K562 (cell line): ENCODE measurements at regions not wholly inside any gene's neighbourhood (a gene's known extent, or its start where the extent isn't known, plus 50 kb on each side); places are given as distances from the start of the nearest gene placed in this dataset.
A peak's percentile ranks its signal among the peaks of the same experiment; 100 is the strongest.

Experiments
- ATAC-seq: fragments of 200-7000 bp; cut with Tn5 transposase; 3 replicates; pipeline ENCODE4 v1.9.1; 2020; ENCODE audit warnings: moderate library complexity
- BruUV-seq: library from RNA; stranded (reverse); fragments of 400-500 nt; replicated peaks from 2 replicates; lab custom pipeline; 2021; lab: Mats Ljungman, UMichigan
- CTCF ChIA-PET: fragments of 300-600 bp; formaldehyde crosslinking; extraction: SDS; loops from one replicate; lab custom pipeline; 2021; ENCODE audit warnings: low intra/inter-chr PET ratio; lab: Yijun Ruan, JAX
- POLR2A ChIA-PET: fragments of 300-600, 350-650 bp; sonication (Branson Sonifier 250); formaldehyde crosslinking; extraction: SDS; loops from one replicate; lab custom pipeline; 2021; ENCODE audit warnings: antibody characterized with exemption, inconsistent platforms; lab: Yijun Ruan, JAX
- DNase-seq, 4 experiments: peaks; one replicate each; pipeline versions ENCODE4 v3.0.0 to v3.0.0-alpha.2; 2011 to 2018; ENCODE audit warnings: low spot score in 3 of 4, mixed read lengths in 3 of 4; ENCODE audit errors: extremely low read depth in 1 of 4
- FAIRE-seq: peaks from 2 replicates; lab custom pipeline; 2011; peaks lifted over from hg19 to GRCh38; lab: Jason Lieb, UNC
- H2AFZ ChIP-seq: 2 replicates; pipeline ENCODE4 v1.6.0; 2011; ENCODE audit warnings: low read depth, low read length, control low read depth, inconsistent platforms
- H3K27ac ChIP-seq: fragments of 200-600 bp; 3 replicates; pipeline ENCODE4 v1.8.0; 2011; ENCODE audit warnings: low read depth, mild to moderate bottlenecking, control low read depth, inconsistent platforms, low read length, moderate library complexity, mixed read lengths; ENCODE audit errors: extremely low read depth
- H3K27me3 ChIP-seq, 2 experiments: fragments of 300-600 bp in 1 of 2; 2 replicates in 1 of 2; 3 replicates in 1 of 2; pipeline versions ENCODE4 v1.6.0 to v1.8.0; 2011; ENCODE audit warnings: inconsistent platforms in 2 of 2, low read length in 2 of 2, mild to moderate bottlenecking in 1 of 2, mixed read lengths in 1 of 2, moderate library complexity in 1 of 2; ENCODE audit not compliant: control insufficient read depth in 2 of 2, insufficient read depth in 2 of 2
- H3K36me3 ChIP-seq: fragments of 300-600 bp; 3 replicates; pipeline ENCODE4 v1.8.0; 2011; ENCODE audit warnings: mild to moderate bottlenecking, low read length, inconsistent platforms; ENCODE audit not compliant: control insufficient read depth, insufficient read depth
- H3K4me1 ChIP-seq, 2 experiments: fragments of 200-600 bp in 1 of 2; replicated peaks in 1 of 2; 2 replicates in 1 of 2; 3 replicates in 1 of 2; pipeline versions ENCODE4 v1.5.1 to v1.8.0; 2011; ENCODE audit warnings: inconsistent platforms in 2 of 2, low read length in 2 of 2, mild to moderate bottlenecking in 1 of 2, mixed read lengths in 1 of 2, moderate library complexity in 1 of 2; ENCODE audit not compliant: control insufficient read depth in 2 of 2, insufficient read depth in 2 of 2
- H3K4me2 ChIP-seq: 2 replicates; pipeline ENCODE4 v1.6.1; 2011; ENCODE audit warnings: low read length, control low read depth, inconsistent platforms, mixed read lengths; ENCODE audit not compliant: insufficient read depth
- H3K4me3 ChIP-seq: fragments of 200-600 bp; sonication (generic), shearing (Covaris generic); 2 replicates; pipeline ENCODE4 v1.5.1; 2016; ENCODE audit warnings: control low read depth, inconsistent platforms
- H3K79me2 ChIP-seq: fragments of 200-600 bp; 3 replicates; pipeline ENCODE4 v1.8.0; 2011; ENCODE audit warnings: low read length, inconsistent platforms; ENCODE audit not compliant: control insufficient read depth, insufficient read depth
- H3K9ac ChIP-seq, 2 experiments: 2 replicates each; pipeline versions ENCODE4 v1.6.0 to v1.6.1; 2011; ENCODE audit warnings: low read depth in 2 of 2, low read length in 2 of 2, control low read depth in 1 of 2, inconsistent platforms in 1 of 2, mild to moderate bottlenecking in 1 of 2, mixed read lengths in 1 of 2; ENCODE audit not compliant: insufficient read depth in 1 of 2
- H3K9me1 ChIP-seq: one replicate; pipeline ENCODE4 v1.6.0; 2011; ENCODE audit warnings: inconsistent platforms, mild to moderate bottlenecking, low read length, moderate library complexity; ENCODE audit not compliant: control insufficient read depth, insufficient read depth
- H3K9me3 ChIP-seq: replicated peaks from 2 replicates; pipeline ENCODE4 v1.5.1; 2011; ENCODE audit warnings: low read depth, low read length, inconsistent platforms; ENCODE audit not compliant: control insufficient read depth, insufficient read depth
- H4K20me1 ChIP-seq: replicated peaks from 2 replicates; pipeline ENCODE4 v1.6.1; 2011; ENCODE audit warnings: low read length, inconsistent platforms, mixed read lengths; ENCODE audit not compliant: control insufficient read depth, insufficient read depth
- ARNT ChIP-seq, 2 experiments: fragments of 450-650 bp; IDR thresholded peaks; 2 replicates each; pipeline ENCODE4 v1.6.1; 2016; ENCODE audit warnings: mild to moderate bottlenecking in 1 of 2
- BRD4 ChIP-seq: fragments of 200-600 bp; sonication (generic); IDR thresholded peaks from 2 replicates; pipeline ENCODE4 v1.6.1; 2017; ENCODE audit warnings: inconsistent platforms
- BRD9 ChIP-seq: fragments of 450-650 bp; IDR thresholded peaks from 2 replicates; pipeline ENCODE4 v1.6.1; 2018; ENCODE audit warnings: low read depth; ENCODE audit not compliant: partially characterized antibody
- ESRRA ChIP-seq: fragments of 450-650 bp; IDR thresholded peaks from 2 replicates; pipeline ENCODE4 v1.6.1; 2014; ENCODE audit warnings: low read depth, mild to moderate bottlenecking, moderate library complexity, borderline replicate concordance
- EZH2 ChIP-seq: IDR thresholded peaks from 2 replicates; pipeline ENCODE4 v1.6.1; 2012; ENCODE audit warnings: low read depth, mild to moderate bottlenecking, inconsistent platforms, low read length, borderline replicate concordance
- GTF2E2 ChIP-seq: fragments of 200-800 bp; sonication (Bioruptor generic); IDR thresholded peaks from 2 replicates; pipeline ENCODE4 v1.6.1; 2016; ENCODE audit warnings: missing genetic modification characterization, missing compliant biosample characterization
- HDAC2 ChIP-seq: fragments of 450-650 bp; IDR thresholded peaks from 2 replicates; pipeline ENCODE4 v1.6.1; 2016; ENCODE audit warnings: mild to moderate bottlenecking
- MAFK ChIP-seq: IDR thresholded peaks from 2 replicates; pipeline ENCODE4 v1.6.1; 2011; ENCODE audit warnings: low read length, improper control_type of control experiment
- MTA2 ChIP-seq: fragments of 450-650 bp; IDR thresholded peaks from 2 replicates; pipeline ENCODE4 v1.6.1; 2016; ENCODE audit warnings: low read depth
- NR1H2 ChIP-seq: sonication (generic); formaldehyde crosslinking; IDR thresholded peaks from 2 replicates; pipeline ENCODE4 v1.4.0; 2020; ENCODE audit warnings: mild to moderate bottlenecking, missing genetic modification reagents
- NR3C1 ChIP-seq: sonication (generic); formaldehyde crosslinking; IDR thresholded peaks from 2 replicates; pipeline ENCODE4 v1.8.1; 2022; ENCODE audit warnings: missing genetic modification reagents
- SMARCE1 ChIP-seq: fragments of 450-650 bp; IDR thresholded peaks from 2 replicates; pipeline ENCODE4 v1.7.1; 2016; ENCODE audit warnings: mild to moderate bottlenecking
- ZKSCAN8 ChIP-seq: fragments of 200-800 bp; sonication (Bioruptor generic); IDR thresholded peaks from 2 replicates; pipeline ENCODE4 v1.6.1; 2016; ENCODE audit warnings: missing genetic modification characterization, missing compliant biosample characterization
- ZNF212 ChIP-seq: fragments of 450-650 bp; formaldehyde crosslinking; IDR thresholded peaks from 2 replicates; pipeline ENCODE4 v1.4.0; 2020; ENCODE audit warnings: mild to moderate bottlenecking
- in situ Hi-C: fragments of 300-500 bp; cut with MboI; formaldehyde crosslinking; loops from 4 replicates; pipeline ENCODE4 v1.15.0; 2018; ENCODE audit warnings: inconsistent platforms, mixed read lengths
- intact Hi-C: fragments of 100-400 bp; cut with micrococcal nuclease; formaldehyde crosslinking; loops from 2 replicates; pipeline ENCODE4 v1.14.2; 2022
- TF ChIP-seq, protein P1 (sequence below): fragments of 450-650 bp; IDR thresholded peaks from 2 replicates; pipeline ENCODE4 v1.6.1; 2016; ENCODE audit warnings: borderline replicate concordance
- TF ChIP-seq, protein P2 (sequence below): fragments of 200-800 bp; sonication (Bioruptor generic); IDR thresholded peaks from 2 replicates; pipeline ENCODE4 v1.6.1; 2017; ENCODE audit warnings: missing genetic modification characterization, missing compliant biosample characterization
- TF ChIP-seq, protein P3 (sequence below): sonication (generic); IDR thresholded peaks from 2 replicates; pipeline ENCODE4 v1.6.1; 2016

DNA sequence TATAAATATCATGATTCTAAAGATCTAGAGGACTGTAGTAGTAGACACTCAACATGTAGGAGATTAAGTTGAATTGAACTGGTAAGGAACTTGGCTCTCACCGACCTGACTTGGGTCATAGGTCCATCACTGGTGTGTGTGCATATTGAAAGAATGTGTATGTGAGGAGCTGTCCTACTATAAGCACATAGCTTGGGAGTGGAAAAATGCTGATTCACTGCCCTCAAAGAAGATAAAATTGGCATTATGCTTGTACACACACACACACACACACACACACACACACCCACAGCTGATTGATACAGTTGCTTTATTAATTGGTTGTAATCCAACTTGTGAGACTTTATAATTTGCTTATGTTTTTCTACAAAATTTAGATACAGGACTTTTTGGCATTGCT lies 411.0 kb upstream of the NR2F2 start (continued):
- TF ChIP-seq BRD9 (no peak), NR1H2 (CRISPR knock-in tag) (no peak), SMARCE1 (0 out of 2 replicates have a peak, but pooled peaks have one; percentile 33), MAFK (peak; percentile 68), BRD4 (no peak), ARNT (IDR thresholded peaks at IDR 0.05) (no peak)
- TF ChIP-seq, protein P1, sequence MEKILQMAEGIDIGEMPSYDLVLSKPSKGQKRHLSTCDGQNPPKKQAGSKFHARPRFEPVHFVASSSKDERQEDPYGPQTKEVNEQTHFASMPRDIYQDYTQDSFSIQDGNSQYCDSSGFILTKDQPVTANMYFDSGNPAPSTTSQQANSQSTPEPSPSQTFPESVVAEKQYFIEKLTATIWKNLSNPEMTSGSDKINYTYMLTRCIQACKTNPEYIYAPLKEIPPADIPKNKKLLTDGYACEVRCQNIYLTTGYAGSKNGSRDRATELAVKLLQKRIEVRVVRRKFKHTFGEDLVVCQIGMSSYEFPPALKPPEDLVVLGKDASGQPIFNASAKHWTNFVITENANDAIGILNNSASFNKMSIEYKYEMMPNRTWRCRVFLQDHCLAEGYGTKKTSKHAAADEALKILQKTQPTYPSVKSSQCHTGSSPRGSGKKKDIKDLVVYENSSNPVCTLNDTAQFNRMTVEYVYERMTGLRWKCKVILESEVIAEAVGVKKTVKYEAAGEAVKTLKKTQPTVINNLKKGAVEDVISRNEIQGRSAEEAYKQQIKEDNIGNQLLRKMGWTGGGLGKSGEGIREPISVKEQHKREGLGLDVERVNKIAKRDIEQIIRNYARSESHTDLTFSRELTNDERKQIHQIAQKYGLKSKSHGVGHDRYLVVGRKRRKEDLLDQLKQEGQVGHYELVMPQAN, result no peak
- TF ChIP-seq, protein P2, sequence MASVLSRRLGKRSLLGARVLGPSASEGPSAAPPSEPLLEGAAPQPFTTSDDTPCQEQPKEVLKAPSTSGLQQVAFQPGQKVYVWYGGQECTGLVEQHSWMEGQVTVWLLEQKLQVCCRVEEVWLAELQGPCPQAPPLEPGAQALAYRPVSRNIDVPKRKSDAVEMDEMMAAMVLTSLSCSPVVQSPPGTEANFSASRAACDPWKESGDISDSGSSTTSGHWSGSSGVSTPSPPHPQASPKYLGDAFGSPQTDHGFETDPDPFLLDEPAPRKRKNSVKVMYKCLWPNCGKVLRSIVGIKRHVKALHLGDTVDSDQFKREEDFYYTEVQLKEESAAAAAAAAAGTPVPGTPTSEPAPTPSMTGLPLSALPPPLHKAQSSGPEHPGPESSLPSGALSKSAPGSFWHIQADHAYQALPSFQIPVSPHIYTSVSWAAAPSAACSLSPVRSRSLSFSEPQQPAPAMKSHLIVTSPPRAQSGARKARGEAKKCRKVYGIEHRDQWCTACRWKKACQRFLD, result no peak

DNA sequence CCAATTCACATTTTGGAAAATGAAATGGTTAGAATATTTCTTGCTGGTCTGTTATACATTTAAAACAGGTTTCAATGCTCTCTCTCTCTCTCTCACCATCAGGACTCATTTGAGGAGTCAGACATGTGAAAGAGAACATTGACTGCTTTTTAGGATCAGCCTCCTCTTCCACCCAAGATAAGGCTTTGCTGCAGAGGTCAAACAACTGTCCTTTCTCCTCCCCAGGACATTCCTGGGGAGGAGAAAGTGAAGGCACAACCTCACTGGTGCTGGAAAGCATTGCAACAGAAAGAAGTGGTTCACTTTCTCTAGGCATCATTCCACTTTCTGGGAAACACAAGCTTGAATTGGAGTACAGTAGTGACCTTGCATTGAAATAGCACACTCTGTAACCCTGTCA lies 409.1 kb upstream of the NR2F2 start:
- no peak; the same call in 2 of the 3 replicates for ATAC-seq
- H3K4me3 ChIP-seq, result no peak overlapping the region

More for the DNA sequence above, 409.1 kb upstream of the NR2F2 start:
- Histone ChIP-seq H3K79me2 (no peaks in the 10 kb centered on the region), H3K9me3 (no peaks in the 10 kb centered on the region), H2AFZ (peak overlapping the region; percentile 41; the same call in 1 of the 2 replicates), H3K27me3 (no peaks in the 10 kb centered on the region), H3K27ac (no peak overlapping the region), H3K9ac (no peak overlapping the region), H3K36me3 (no peaks in the 10 kb centered on the region), H3K9me1 (no peaks in the 10 kb centered on the region), H4K20me1 (no peaks in the 10 kb centered on the region), H3K4me1 (peaks cover 0 to 16% of the 10 kb centered on the region in 2 experiments; a peak in 3 of 5 replicates), H3K4me2 (no peak overlapping the region)
- POLR2A ChIA-PET, result interaction anchor here (0.8 kb wide), 1 partner anchor 10 kb away, joined by 3 read pairs; no protein-coding TSS in a partner anchor
- CTCF ChIA-PET, result no interaction called here
- BruUV-seq, result no TSS peak
- DNase-seq, result no peak
- in situ Hi-C loops (loop anchor here (10.0 kb wide), 1 partner anchor 413 kb away; the partner anchor contains the start of gene NR2F2), intact Hi-C loops (loop anchor here (10.0 kb wide), 1 partner anchor 213 kb away; no protein-coding TSS in a partner anchor)
- TF ChIP-seq EZH2 (no peak), ZNF212 (CRISPR knock-in tag) (no peak), ESRRA (peak; percentile 65), GTF2E2 (no peak), MTA2 (no peak), HDAC2 (no peak), NR3C1 (CRISPR knock-in tag) (no peak), ZKSCAN8 (no peak)
- TF ChIP-seq, protein P3, sequence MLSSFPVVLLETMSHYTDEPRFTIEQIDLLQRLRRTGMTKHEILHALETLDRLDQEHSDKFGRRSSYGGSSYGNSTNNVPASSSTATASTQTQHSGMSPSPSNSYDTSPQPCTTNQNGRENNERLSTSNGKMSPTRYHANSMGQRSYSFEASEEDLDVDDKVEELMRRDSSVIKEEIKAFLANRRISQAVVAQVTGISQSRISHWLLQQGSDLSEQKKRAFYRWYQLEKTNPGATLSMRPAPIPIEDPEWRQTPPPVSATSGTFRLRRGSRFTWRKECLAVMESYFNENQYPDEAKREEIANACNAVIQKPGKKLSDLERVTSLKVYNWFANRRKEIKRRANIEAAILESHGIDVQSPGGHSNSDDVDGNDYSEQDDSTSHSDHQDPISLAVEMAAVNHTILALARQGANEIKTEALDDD, result no peak
- peak; percentile 69 for FAIRE-seq
